Endothelial cell of umbilical vein (primary cell): ENCODE measurements at regions not wholly inside any gene's neighbourhood (a gene's known extent, or its start where the extent isn't known, plus 50 kb on each side); places are given as distances from the start of the nearest gene placed in this dataset.

ENCODE experiments used
- CTCF ChIP-seq, 2 donors: IDR thresholded peaks; 1 replicate in 1 of 2; 2 replicates in 1 of 2; pipeline ENCODE4 v1.5.1; 2011; ENCODE audit warnings: low read length in 2 of 2, mild to moderate bottlenecking in 2 of 2, moderate library complexity in 2 of 2, control low read depth in 1 of 2, inconsistent platforms in 1 of 2, low read depth in 1 of 2; ENCODE audit not compliant: insufficient read depth in 1 of 2; ENCODE audit errors: extremely low read depth in 1 of 2
- EZH2 ChIP-seq: IDR thresholded peaks from 2 replicates; pipeline ENCODE4 v1.6.1; 2012; ENCODE audit warnings: borderline replicate concordance, low read depth, mild to moderate bottlenecking, moderate library complexity, low read length, inconsistent platforms; ENCODE audit not compliant: severe bottlenecking
- POLR2A ChIP-seq: IDR thresholded peaks from 2 replicates; pipeline ENCODE4 v1.6.1; 2012; ENCODE audit warnings: low read depth, mild to moderate bottlenecking, control low read depth, low read length
- POLR2AphosphoS5 ChIP-seq: IDR thresholded peaks from 2 replicates; pipeline ENCODE4 v1.6.1; 2012; ENCODE audit warnings: low read depth, mild to moderate bottlenecking, control low read depth, low read length, moderate library complexity; ENCODE audit not compliant: insufficient read depth

GRCh38 chr7:54907981-54908380, 110.8 kb upstream of the EGFR start:
- TF ChIP-seq CTCF (IDR thresholded peaks at IDR 0.05; ENCODE audit: extremely low read depth in 1 of 2, insufficient read depth in 1 of 2, low read depth in 1 of 2, low read length in 2 of 2) (no peak), EZH2 (no peak), POLR2AphosphoS5 (no peak), POLR2A (no peak)
